PC-3 (cell line): ENCODE measurements at regions not wholly inside any gene's neighbourhood (a gene's known extent, or its start where the extent isn't known, plus 50 kb on each side); places are given as distances from the start of the nearest gene placed in this dataset.
"Not testable (repeated sequence)": the region's sequence is repeated elsewhere in the genome, so short reads cannot be mapped to it uniquely, and the experiment has no call there.

Experiments used
- ATAC-seq: fragments of 200-7000 bp; cut with Tn5 transposase; 2 replicates; pipeline ENCODE4 v1.9.1; 2020; ENCODE audit warnings: mild to moderate bottlenecking, moderate library complexity
- BruUV-seq: library from RNA; stranded (reverse); fragments of 400-500 nt; replicated peaks from 2 replicates; lab custom pipeline; 2021; lab: Mats Ljungman, UMichigan
- CTCF ChIA-PET: fragments of 300-600 bp; sonication (Branson Sonifier 250); formaldehyde crosslinking; loops from one replicate; lab custom pipeline; 2022; ENCODE audit warnings: antibody characterized with exemption; lab: Charles Lee
- POLR2A ChIA-PET: fragments of 300-600 bp; sonication (Branson Sonifier 250); formaldehyde crosslinking; loops from one replicate; lab custom pipeline; 2022; ENCODE audit warnings: antibody characterized with exemption; ENCODE audit not compliant: unreplicated experiment; lab: Charles Lee
- DNase-seq: peaks from one replicate; pipeline ENCODE4 v3.0.0-alpha.2; 2015
- H2AFZ ChIP-seq: fragments of 300-600 bp; sonication (generic); 2 replicates; pipeline ENCODE4 v1.6.0; 2016; ENCODE audit warnings: antibody characterized with exemption, low read length
- H3F3A ChIP-seq: fragments of 300-600 bp; sonication (generic); one replicate; pipeline ENCODE4 v1.6.0; 2017; ENCODE audit warnings: antibody characterized with exemption, low read length, control low read depth, mild to moderate bottlenecking; ENCODE audit not compliant: unreplicated experiment
- H3K27ac ChIP-seq: fragments of 300-600 bp; sonication (generic); 2 replicates; pipeline ENCODE4 v1.5.1; 2016; ENCODE audit warnings: mild to moderate bottlenecking, low read length
- H3K27me3 ChIP-seq: fragments of 300-600 bp; sonication (generic); 2 replicates; pipeline ENCODE4 v1.6.1; 2016; ENCODE audit warnings: low read length, mixed read lengths
- H3K36me3 ChIP-seq: fragments of 300-600 bp; sonication (generic); 2 replicates; pipeline ENCODE4 v1.6.1; 2016; ENCODE audit warnings: low read depth, mixed run types, low read length, mixed read lengths
- H3K4me1 ChIP-seq: fragments of 300-600 bp; sonication (generic); 2 replicates; pipeline ENCODE4 v1.5.1; 2016; ENCODE audit warnings: low read length; ENCODE audit not compliant: insufficient read depth
- H3K4me2 ChIP-seq: fragments of 300-600 bp; sonication (generic); 2 replicates; pipeline ENCODE4 v1.6.0; 2016; ENCODE audit warnings: low read length
- H3K4me3 ChIP-seq: fragments of 300-600 bp; sonication (generic); 2 replicates; pipeline ENCODE4 v1.5.1; 2016; ENCODE audit warnings: mild to moderate bottlenecking, low read length, mixed read lengths
- H3K79me2 ChIP-seq: fragments of 300-600 bp; sonication (generic); 2 replicates; pipeline ENCODE4 v1.6.1; 2017; ENCODE audit warnings: low read length, mixed read lengths
- H3K9ac ChIP-seq: fragments of 300-600 bp; sonication (generic); 2 replicates; pipeline ENCODE4 v1.6.0; 2016; ENCODE audit warnings: mild to moderate bottlenecking, low read length
- H3K9me2 ChIP-seq: fragments of 300-600 bp; sonication (generic); replicated peaks from 2 replicates; pipeline ENCODE4 v1.6.1; 2016; ENCODE audit warnings: mixed run types, low read length, mixed read lengths
- H3K9me3 ChIP-seq: fragments of 300-600 bp; sonication (generic); 2 replicates; pipeline ENCODE4 v1.6.1; 2016; ENCODE audit warnings: low read length, mixed read lengths
- H4K20me1 ChIP-seq: fragments of 300-600 bp; sonication (generic); 2 replicates; pipeline ENCODE4 v1.6.1; 2016; ENCODE audit warnings: low read length, mixed read lengths
- EZH2 ChIP-seq: fragments of 300-600 bp; sonication (generic); IDR thresholded peaks from one replicate; pipeline ENCODE4 v1.6.1; 2017; ENCODE audit warnings: antibody characterized with exemption, mild to moderate bottlenecking, low read length; ENCODE audit not compliant: unreplicated experiment
- EZH2phosphoT487 ChIP-seq: fragments of 300-600 bp; sonication (generic); IDR thresholded peaks from 2 replicates; pipeline ENCODE4 v1.6.1; 2018; ENCODE audit warnings: mild to moderate bottlenecking, antibody characterized with exemption, low read length, borderline replicate concordance
- intact Hi-C: fragments of 100-400 bp; cut with micrococcal nuclease; formaldehyde crosslinking; loops from 2 replicates; pipeline ENCODE4 v1.9.0; 2023
- TF ChIP-seq, protein P1 (sequence below): fragments of 300-600 bp; sonication (generic); conservative IDR thresholded peaks from 2 replicates; pipeline ENCODE4 v1.5.1; 2017; ENCODE audit warnings: antibody characterized with exemption, low read depth, mild to moderate bottlenecking, low read length

DNA sequence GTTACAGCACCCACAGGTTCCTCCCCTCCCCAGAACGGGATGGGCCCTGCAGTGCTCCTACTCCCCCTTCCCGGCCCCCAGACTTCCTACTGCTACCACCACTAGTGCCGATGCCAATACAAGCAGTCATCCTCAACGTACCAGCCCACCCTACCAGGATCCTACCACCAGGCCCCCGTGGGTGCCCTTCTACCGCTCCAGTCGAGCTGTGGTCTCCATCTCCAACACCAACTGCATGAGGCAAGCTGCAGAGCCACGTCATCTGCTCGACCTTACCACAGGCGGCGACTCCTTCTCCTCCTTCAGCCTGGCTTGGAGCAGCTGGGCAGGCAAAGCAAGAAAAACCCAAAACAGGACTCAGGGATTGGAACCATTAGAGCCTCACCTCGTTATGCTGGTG is 396.3 kb downstream of the KCNJ18 start:
- H3K27me3 ChIP-seq, H3K9me3 ChIP-seq, H3K4me3 ChIP-seq, H3K9me2 ChIP-seq, H3F3A ChIP-seq, H3K79me2 ChIP-seq, BruUV-seq, H2AFZ ChIP-seq, H4K20me1 ChIP-seq, H3K4me1 ChIP-seq, H3K9ac ChIP-seq, DNase-seq, H3K27ac ChIP-seq, H3K4me2 ChIP-seq, ATAC-seq, CTCF ChIA-PET, H3K36me3 ChIP-seq, intact Hi-C loops, POLR2A ChIA-PET: not testable (repeated sequence)

DNA sequence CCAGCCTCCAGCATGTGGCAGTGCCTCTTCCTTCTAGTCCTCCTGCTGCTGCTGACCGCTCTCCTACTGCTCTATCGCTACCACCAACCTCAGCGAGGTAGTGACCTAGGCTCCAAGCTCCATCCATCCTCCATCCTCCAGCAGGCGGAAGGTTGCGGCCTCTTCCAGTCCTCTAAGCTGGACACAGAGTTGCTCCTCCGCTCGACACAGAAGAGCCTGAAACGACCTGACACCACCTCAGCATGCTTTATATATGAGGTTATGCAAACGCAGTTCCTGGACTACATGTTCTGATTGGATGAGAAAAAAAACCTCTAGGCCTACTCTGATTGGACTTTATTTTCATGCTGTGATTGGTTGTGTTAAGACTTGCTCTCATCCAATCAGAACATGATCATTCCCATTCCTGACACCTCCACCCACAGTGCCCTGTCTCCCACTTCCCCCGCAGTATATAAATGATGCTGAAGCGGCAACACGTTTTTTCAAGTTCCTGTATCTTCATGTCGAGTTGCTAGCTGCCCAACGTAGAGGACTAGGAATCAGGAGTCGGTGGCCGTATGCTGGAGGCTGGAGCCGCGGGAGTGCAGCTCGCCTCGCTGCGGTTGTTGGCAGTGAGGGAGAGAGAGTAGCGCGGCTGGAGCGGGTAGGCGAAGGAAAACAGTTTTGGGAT is 398.1 kb downstream of the KCNJ18 start:
- H3K36me3 ChIP-seq, result no peaks in the 10 kb centered on the region
- no peaks in the 10 kb centered on the region for H3K9me2 ChIP-seq
- H3K79me2 ChIP-seq, result no peaks in the 10 kb centered on the region
- H3K27ac ChIP-seq, result no peak overlapping the region
- H3K4me2 ChIP-seq, result no peak overlapping the region
- POLR2A ChIA-PET, result no interaction called here
- DNase-seq (no peak), ATAC-seq (no peak)
- H3K4me3 ChIP-seq, result no peak overlapping the region
- H3K9me3 ChIP-seq, result no peaks in the 10 kb centered on the region
- no peaks in the 10 kb centered on the region for H3K4me1 ChIP-seq
- no peaks in the 10 kb centered on the region for H4K20me1 ChIP-seq
- H3K9ac ChIP-seq, result no peak overlapping the region
- no peaks in the 10 kb centered on the region for H3K27me3 ChIP-seq
- no TSS peak for BruUV-seq
- no peaks in the 10 kb centered on the region for H3F3A ChIP-seq
- CTCF ChIA-PET, result no interaction called here
- intact Hi-C loops, result no loop called here
- no peak overlapping the region for H2AFZ ChIP-seq
- TF ChIP-seq EZH2phosphoT487, result no peak
- TF ChIP-seq EZH2, result no peak
- TF ChIP-seq, protein P1, sequence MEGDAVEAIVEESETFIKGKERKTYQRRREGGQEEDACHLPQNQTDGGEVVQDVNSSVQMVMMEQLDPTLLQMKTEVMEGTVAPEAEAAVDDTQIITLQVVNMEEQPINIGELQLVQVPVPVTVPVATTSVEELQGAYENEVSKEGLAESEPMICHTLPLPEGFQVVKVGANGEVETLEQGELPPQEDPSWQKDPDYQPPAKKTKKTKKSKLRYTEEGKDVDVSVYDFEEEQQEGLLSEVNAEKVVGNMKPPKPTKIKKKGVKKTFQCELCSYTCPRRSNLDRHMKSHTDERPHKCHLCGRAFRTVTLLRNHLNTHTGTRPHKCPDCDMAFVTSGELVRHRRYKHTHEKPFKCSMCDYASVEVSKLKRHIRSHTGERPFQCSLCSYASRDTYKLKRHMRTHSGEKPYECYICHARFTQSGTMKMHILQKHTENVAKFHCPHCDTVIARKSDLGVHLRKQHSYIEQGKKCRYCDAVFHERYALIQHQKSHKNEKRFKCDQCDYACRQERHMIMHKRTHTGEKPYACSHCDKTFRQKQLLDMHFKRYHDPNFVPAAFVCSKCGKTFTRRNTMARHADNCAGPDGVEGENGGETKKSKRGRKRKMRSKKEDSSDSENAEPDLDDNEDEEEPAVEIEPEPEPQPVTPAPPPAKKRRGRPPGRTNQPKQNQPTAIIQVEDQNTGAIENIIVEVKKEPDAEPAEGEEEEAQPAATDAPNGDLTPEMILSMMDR, result no peak

DNA sequence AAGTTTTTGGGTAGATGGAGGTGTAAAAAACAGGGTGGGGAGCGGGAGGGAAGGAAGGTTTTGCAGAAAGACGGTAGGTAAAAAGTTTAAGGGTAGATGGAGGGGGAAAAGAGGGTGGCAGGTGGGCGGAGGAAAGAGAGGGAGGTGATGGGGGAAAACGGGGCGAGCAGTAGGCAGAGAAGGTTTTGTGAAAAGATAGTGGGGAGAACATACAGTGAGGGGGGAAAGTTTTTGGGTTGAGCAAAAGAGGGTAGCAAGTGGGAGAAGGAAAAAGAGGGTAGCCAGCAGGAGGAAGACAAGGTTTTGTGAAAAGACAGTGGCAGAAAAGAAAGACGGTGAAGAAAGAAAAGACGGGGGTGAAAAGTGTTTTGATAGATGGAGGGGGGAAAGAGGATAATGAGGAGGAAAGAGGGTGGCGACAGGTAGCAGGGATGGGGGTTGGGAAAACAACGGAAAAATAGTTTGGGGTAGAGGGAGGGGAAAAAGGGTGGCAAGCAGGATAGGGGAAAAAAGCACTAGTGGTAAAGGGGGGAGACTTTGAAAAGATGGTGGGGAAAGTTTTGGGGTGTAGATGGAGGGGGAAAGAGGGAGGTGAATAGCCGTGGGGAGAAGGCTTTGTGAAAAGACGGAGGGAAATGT is 398.8 kb downstream of the KCNJ18 start:
- H3K9me2 ChIP-seq, POLR2A ChIA-PET, H3K79me2 ChIP-seq, CTCF ChIA-PET, H3K4me2 ChIP-seq, H3K4me1 ChIP-seq, DNase-seq, H3K27ac ChIP-seq, intact Hi-C loops, H3K9ac ChIP-seq, BruUV-seq, H3K27me3 ChIP-seq, H3K36me3 ChIP-seq, H3F3A ChIP-seq, H2AFZ ChIP-seq, H3K9me3 ChIP-seq, ATAC-seq, H4K20me1 ChIP-seq, H3K4me3 ChIP-seq: not testable (repeated sequence)

DNA sequence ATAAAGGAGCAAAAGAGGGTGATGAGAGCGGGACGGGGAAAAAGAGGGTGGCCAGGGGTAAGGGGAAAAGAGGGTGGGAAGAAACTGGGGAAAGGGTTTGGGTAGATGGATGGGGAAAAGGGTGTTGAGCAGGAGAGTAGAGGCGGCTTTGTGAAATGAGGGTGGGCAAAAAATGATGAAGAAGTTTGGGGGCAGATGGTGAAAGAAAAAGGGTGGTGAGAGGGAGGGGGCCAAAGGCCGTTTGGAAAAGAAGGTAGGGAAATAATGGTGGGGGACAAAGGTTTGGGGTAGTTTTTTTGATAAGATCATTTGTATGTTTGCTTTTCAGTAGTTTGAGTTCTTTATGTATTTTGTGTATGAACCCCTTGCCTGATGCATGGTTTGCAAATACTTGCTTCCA is 399.5 kb downstream of the KCNJ18 start:
- BruUV-seq, H4K20me1 ChIP-seq, DNase-seq: not testable (repeated sequence)

DNA sequence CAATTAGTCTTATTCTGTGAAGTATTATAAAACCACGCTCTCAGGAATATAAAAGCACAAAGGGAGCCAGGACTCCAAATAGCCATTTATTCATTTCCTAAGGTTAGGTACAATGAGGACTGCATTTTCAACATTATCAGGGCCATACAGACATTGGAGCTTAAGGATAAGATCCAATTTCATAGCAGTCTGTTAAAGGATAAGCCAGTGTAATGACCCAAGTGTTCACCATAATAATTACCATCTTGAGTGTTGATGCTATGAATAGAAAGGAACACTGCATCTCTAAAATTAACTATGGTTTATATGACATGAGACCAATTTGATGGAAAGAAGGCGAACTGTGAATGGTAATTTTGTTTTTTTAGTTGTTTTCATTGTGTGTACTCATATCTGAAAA is 403.1 kb downstream of the KCNJ18 start:
- intact Hi-C loops, H3K27ac ChIP-seq, DNase-seq, H3K4me3 ChIP-seq, H3K4me1 ChIP-seq, H3K4me2 ChIP-seq, H3K27me3 ChIP-seq, H3K9me3 ChIP-seq, H4K20me1 ChIP-seq, H3K9me2 ChIP-seq, ATAC-seq, H3F3A ChIP-seq, H2AFZ ChIP-seq, BruUV-seq, CTCF ChIA-PET, H3K36me3 ChIP-seq, H3K9ac ChIP-seq, POLR2A ChIA-PET, H3K79me2 ChIP-seq: not testable (repeated sequence)

More for the DNA sequence above, 399.5 kb downstream of the KCNJ18 start:
- H3K36me3 ChIP-seq, H2AFZ ChIP-seq, H3K27ac ChIP-seq, H3K9me3 ChIP-seq, CTCF ChIA-PET, H3K9me2 ChIP-seq, H3F3A ChIP-seq, H3K4me1 ChIP-seq, H3K9ac ChIP-seq, H3K4me2 ChIP-seq, H3K79me2 ChIP-seq, POLR2A ChIA-PET, ATAC-seq, H3K27me3 ChIP-seq, intact Hi-C loops, H3K4me3 ChIP-seq: not testable (repeated sequence)
